GM21737 (cell line): ENCODE measurements at regions not wholly inside any gene's neighbourhood (a gene's known extent, or its start where the extent isn't known, plus 50 kb on each side); places are given as distances from the start of the nearest gene placed in this dataset.

ENCODE experiments used
- ATAC-seq: cut with Tn5 transposase; IDR thresholded peaks from one replicate; pipeline ENCODE4 v1.9.1; 2021; ENCODE audit warnings: mild to moderate bottlenecking, moderate library complexity; ENCODE audit not compliant: unreplicated experiment

- no peak for ATAC-seq
Observed at GRCh38 chr1:4550941-4551340, 103.5 kb upstream of the AJAP1 start.

- ATAC-seq = no peak
Observed at GRCh38 chr1:4551706-4552105, 102.7 kb upstream of the AJAP1 start.

- no peak for ATAC-seq
Observed at GRCh38 chr1:4553761-4554160, 100.6 kb upstream of the AJAP1 start.

GRCh38 chr1:4554271-4554865 is 100.0 kb upstream of the AJAP1 start:
- ATAC-seq = no peak

- no peak for ATAC-seq
Observed at GRCh38 chr1:4557949-4558348, 96.5 kb upstream of the AJAP1 start.

GRCh38 chr1:4561205-4561604 is 93.2 kb upstream of the AJAP1 start:
- ATAC-seq = no peak

- ATAC-seq = no peak
Observed at GRCh38 chr1:4562321-4562720, 92.1 kb upstream of the AJAP1 start.

- no peak for ATAC-seq
Observed at GRCh38 chr1:4563586-4563985, 90.8 kb upstream of the AJAP1 start.

- no peak for ATAC-seq
Observed at GRCh38 chr1:4564051-4564450, 90.4 kb upstream of the AJAP1 start.

- ATAC-seq = no peak
Observed at GRCh38 chr1:4565166-4565565, 89.2 kb upstream of the AJAP1 start.

- ATAC-seq = no peak
Observed at GRCh38 chr1:4565801-4566449, 88.5 kb upstream of the AJAP1 start.

- no peak for ATAC-seq
Observed at GRCh38 chr1:4571263-4571662, 83.1 kb upstream of the AJAP1 start.

- ATAC-seq = no peak
Observed at GRCh38 chr1:4573526-4573925, 80.9 kb upstream of the AJAP1 start.

GRCh38 chr1:4581807-4582206 is 72.6 kb upstream of the AJAP1 start:
- ATAC-seq = no peak

- ATAC-seq = no peak
Observed at GRCh38 chr1:4584449-4584848, 70.0 kb upstream of the AJAP1 start.

- ATAC-seq = no peak
Observed at GRCh38 chr1:4585216-4585615, 69.2 kb upstream of the AJAP1 start.

GRCh38 chr1:4585705-4586104 is 68.7 kb upstream of the AJAP1 start:
- no peak for ATAC-seq

GRCh38 chr1:4586611-4587160 is 67.7 kb upstream of the AJAP1 start:
- no peak for ATAC-seq

- no peak for ATAC-seq
Observed at GRCh38 chr1:4587721-4588120, 66.7 kb upstream of the AJAP1 start.

GRCh38 chr1:4590756-4591155 is 63.7 kb upstream of the AJAP1 start:
- ATAC-seq = no peak

- ATAC-seq = no peak
Observed at GRCh38 chr1:4591926-4592325, 62.5 kb upstream of the AJAP1 start.

GRCh38 chr1:4593106-4593505 is 61.3 kb upstream of the AJAP1 start:
- no peak for ATAC-seq
